Chondrocyte (in vitro differentiated cells): ENCODE measurements at regions not wholly inside any gene's neighbourhood (a gene's known extent, or its start where the extent isn't known, plus 50 kb on each side); places are given as distances from the start of the nearest gene placed in this dataset.

Source experiments
- DNase-seq: peaks from one replicate; pipeline ENCODE4 v3.0.0; 2021; ENCODE audit warnings: mixed read lengths, low spot score
- H3K27ac Mint-ChIP-seq: one replicate; pipeline ENCODE4 v1.8.0; 2021; ENCODE audit warnings: mild to moderate bottlenecking, moderate library complexity, mixed read lengths; ENCODE audit not compliant: unreplicated experiment
- H3K27me3 Mint-ChIP-seq: 2 replicates; pipeline ENCODE4 v1.8.0; 2021; ENCODE audit warnings: low read depth, mixed read lengths
- H3K36me3 Mint-ChIP-seq: 2 replicates; pipeline ENCODE4 v1.8.0; 2021; ENCODE audit warnings: low read depth, mixed read lengths
- H3K4me1 Mint-ChIP-seq: 2 replicates; pipeline ENCODE4 v1.8.0; 2021; ENCODE audit warnings: low read depth, mild to moderate bottlenecking, mixed read lengths
- H3K4me3 Mint-ChIP-seq: one replicate; pipeline ENCODE4 v1.8.0; 2021; ENCODE audit warnings: mild to moderate bottlenecking, moderate library complexity, mixed read lengths; ENCODE audit not compliant: unreplicated experiment
- H3K9me3 Mint-ChIP-seq: 2 replicates; pipeline ENCODE4 v1.8.0; 2021; ENCODE audit warnings: low read depth, mixed read lengths
- TF ChIP-seq, protein P1 (sequence below): fragments of 200-600 bp; sonication (generic); IDR thresholded peaks from 2 replicates; pipeline ENCODE4 v1.5.0; 2021; ENCODE audit warnings: antibody characterized with exemption, mild to moderate bottlenecking, moderate library complexity

DNA sequence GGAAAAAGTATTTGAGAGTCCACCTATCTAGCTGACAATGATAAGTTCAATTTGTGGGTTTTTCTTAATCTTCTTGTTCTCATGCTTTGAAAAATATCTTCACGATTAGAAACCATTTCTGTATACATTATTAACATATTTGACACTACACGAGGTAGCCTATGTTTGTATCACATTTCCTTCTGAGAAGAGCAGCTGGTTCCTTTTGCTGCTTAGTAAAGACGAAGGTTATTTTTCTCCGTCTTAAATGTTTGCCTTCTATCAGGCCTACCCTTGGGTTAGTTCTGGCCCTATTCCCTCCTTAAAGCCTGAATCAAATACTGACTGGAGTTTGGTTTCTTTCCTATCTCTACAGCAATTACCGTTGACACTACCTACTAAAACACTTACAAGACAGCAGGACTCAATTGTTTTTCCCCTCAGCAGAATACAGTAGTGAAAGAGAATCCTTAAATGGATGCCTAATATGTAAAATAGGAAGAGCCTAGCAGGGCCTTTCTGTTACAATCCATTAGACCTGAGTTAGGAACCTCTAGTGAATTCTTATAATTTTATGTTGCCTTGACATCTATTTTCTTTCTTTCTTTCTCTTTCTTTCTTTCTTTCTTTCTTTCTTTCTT is 790.4 kb downstream of the EPHA4 start:
- DNase-seq, result no peak
- no peak overlapping the region for H3K27ac Mint-ChIP-seq

DNA sequence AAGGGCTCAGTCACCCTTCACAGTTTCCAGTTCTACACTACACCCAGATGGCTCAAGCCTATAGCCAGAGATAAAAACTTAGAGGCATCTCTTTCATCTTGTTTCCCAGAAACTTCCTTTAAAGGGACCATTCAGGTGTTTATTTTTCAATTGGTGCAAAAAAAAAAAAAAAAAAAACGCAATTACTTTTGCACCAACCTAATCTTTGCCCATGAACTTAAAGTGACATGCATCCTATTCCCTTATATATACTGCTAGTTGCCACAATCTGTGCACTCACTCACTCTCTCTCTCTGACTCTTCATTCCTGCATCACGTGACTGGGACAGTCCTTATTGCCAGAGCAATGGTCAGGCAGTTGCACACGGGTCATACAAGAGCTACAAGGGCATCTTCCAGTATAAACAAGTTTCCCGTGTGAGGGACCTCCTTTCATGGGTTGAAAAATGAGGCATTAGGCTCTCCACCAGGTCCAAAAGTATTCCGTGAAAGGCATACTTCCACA is 789.4 kb downstream of the EPHA4 start:
- H3K36me3 Mint-ChIP-seq, result peaks cover 5% of the 10 kb centered on the region
- H3K9me3 Mint-ChIP-seq, result peaks cover 7% of the 10 kb centered on the region
- TF ChIP-seq, protein P1, sequence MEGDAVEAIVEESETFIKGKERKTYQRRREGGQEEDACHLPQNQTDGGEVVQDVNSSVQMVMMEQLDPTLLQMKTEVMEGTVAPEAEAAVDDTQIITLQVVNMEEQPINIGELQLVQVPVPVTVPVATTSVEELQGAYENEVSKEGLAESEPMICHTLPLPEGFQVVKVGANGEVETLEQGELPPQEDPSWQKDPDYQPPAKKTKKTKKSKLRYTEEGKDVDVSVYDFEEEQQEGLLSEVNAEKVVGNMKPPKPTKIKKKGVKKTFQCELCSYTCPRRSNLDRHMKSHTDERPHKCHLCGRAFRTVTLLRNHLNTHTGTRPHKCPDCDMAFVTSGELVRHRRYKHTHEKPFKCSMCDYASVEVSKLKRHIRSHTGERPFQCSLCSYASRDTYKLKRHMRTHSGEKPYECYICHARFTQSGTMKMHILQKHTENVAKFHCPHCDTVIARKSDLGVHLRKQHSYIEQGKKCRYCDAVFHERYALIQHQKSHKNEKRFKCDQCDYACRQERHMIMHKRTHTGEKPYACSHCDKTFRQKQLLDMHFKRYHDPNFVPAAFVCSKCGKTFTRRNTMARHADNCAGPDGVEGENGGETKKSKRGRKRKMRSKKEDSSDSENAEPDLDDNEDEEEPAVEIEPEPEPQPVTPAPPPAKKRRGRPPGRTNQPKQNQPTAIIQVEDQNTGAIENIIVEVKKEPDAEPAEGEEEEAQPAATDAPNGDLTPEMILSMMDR, result no peak
- peaks cover 18% of the 10 kb centered on the region for H3K4me1 Mint-ChIP-seq
- H3K4me3 Mint-ChIP-seq, result no peak overlapping the region
- no peak for DNase-seq
- H3K27me3 Mint-ChIP-seq, result no peaks in the 10 kb centered on the region
- H3K27ac Mint-ChIP-seq, result no peak overlapping the region

More for the DNA sequence above, 790.4 kb downstream of the EPHA4 start:
- peaks cover 5% of the 10 kb centered on the region for H3K36me3 Mint-ChIP-seq
- H3K4me3 Mint-ChIP-seq, result no peak overlapping the region
- peaks cover 7% of the 10 kb centered on the region for H3K9me3 Mint-ChIP-seq
- H3K27me3 Mint-ChIP-seq, result no peaks in the 10 kb centered on the region
- H3K4me1 Mint-ChIP-seq, result peaks cover 18% of the 10 kb centered on the region
- TF ChIP-seq, protein P1, result no peak

DNA sequence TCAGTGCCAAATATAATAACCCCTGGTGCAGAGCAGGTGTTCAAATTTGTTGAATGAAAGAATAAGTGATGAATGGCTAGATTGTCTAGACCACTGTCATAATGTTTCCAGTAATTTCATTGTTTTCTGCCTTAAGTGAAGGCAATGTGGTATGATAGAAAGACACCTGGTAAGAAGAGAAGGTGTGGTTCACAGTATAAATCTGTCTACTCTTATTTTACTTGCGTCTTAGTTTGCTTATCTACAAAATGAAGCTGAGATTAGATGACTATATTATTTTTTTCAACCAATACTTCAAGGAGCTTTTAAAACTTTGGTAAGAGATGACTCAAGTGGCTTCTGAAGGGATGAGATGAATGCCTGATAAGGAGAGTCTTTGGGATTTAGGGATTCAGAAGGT is 788.4 kb downstream of the EPHA4 start:
- no peak overlapping the region for H3K4me3 Mint-ChIP-seq
- DNase-seq, result no peak

DNA sequence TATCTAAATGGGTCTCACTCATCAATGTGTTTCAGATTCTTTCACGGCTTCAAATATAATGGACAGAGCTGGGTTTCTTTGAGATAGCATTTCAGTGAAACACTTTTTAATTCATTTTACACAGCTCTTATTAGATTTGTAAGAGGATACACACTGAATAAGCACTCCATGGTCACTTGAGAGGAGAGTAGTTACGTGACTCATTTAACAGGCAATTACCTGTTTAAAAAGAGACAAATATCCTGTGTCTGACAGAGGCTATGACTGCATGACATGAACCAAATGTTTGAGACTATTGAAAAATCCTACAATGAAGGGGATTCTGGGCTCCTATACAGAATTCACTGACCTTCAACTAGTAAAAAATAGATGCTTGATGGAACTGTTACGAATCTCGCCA is 786.9 kb downstream of the EPHA4 start:
- H3K4me1 Mint-ChIP-seq, result peaks cover 12% of the 10 kb centered on the region
- peaks cover 5% of the 10 kb centered on the region for H3K9me3 Mint-ChIP-seq
- H3K4me3 Mint-ChIP-seq, result no peak overlapping the region
- H3K27me3 Mint-ChIP-seq, result no peaks in the 10 kb centered on the region
- H3K27ac Mint-ChIP-seq, result no peak overlapping the region
- no peaks in the 10 kb centered on the region for H3K36me3 Mint-ChIP-seq
- DNase-seq, result no peak
- TF ChIP-seq, protein P1, result no peak

More for the DNA sequence above, 788.4 kb downstream of the EPHA4 start:
- Mint-ChIP-seq H3K27me3 (no peaks in the 10 kb centered on the region), H3K27ac (no peak overlapping the region), H3K36me3 (no peaks in the 10 kb centered on the region), H3K9me3 (peaks cover 7% of the 10 kb centered on the region), H3K4me1 (peaks cover 18% of the 10 kb centered on the region)
- TF ChIP-seq, protein P1, result no peak

DNA sequence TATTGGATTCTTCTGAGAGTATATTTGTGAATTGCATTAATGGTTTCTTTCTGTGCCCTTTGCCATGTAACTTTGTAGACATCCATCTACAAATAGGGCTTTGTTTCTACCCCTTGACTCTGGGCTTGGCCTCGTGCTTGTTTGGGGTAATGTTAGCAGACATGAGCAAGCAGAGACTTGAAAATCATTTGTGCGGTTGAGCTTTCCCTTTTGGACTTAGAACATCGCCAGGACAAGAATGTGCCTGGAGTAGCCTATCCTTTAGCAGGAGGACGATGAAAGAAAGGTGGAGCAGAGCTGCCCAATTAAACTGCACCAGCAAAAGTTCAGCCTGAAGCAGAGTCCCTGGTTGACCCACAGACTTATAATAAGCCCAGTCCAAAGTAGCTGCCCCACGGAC is 785.9 kb downstream of the EPHA4 start:
- TF ChIP-seq, protein P1, result no peak
- peak overlapping the region; percentile 15 for H3K27ac Mint-ChIP-seq
- peaks cover 5% of the 10 kb centered on the region for H3K9me3 Mint-ChIP-seq

More for the DNA sequence above, 785.9 kb downstream of the EPHA4 start:
- peaks cover 4% of the 10 kb centered on the region for H3K4me1 Mint-ChIP-seq
- no peaks in the 10 kb centered on the region for H3K27me3 Mint-ChIP-seq
- DNase-seq, result no peak
- H3K36me3 Mint-ChIP-seq, result no peaks in the 10 kb centered on the region
- H3K4me3 Mint-ChIP-seq, result no peak overlapping the region
